PC-3 (cell line): ENCODE measurements at regions not wholly inside any gene's neighbourhood (a gene's known extent, or its start where the extent isn't known, plus 50 kb on each side); places are given as distances from the start of the nearest gene placed in this dataset.

Experiments used
- CTCF ChIP-seq: fragments of 300-600 bp; sonication (generic); conservative IDR thresholded peaks from 2 replicates; pipeline ENCODE4 v1.5.1; 2017; ENCODE audit warnings: antibody characterized with exemption, low read depth, mild to moderate bottlenecking, low read length
- EZH2phosphoT487 ChIP-seq: fragments of 300-600 bp; sonication (generic); IDR thresholded peaks from 2 replicates; pipeline ENCODE4 v1.6.1; 2018; ENCODE audit warnings: mild to moderate bottlenecking, antibody characterized with exemption, low read length, borderline replicate concordance

- TF ChIP-seq CTCF (no peak), EZH2phosphoT487 (no peak)
Measured at GRCh38 chr4:151563194-151563593, 154.2 kb downstream of the FHIP1A start.
